OCI-LY3 (cell line): ENCODE measurements at regions not wholly inside any gene's neighbourhood (a gene's known extent, or its start where the extent isn't known, plus 50 kb on each side); places are given as distances from the start of the nearest gene placed in this dataset.
A peak's percentile ranks its signal among the peaks of the same experiment; 100 is the strongest.

ENCODE experiments used
- H2AFZ ChIP-seq: fragments of 200-600, 300-600 bp; shearing (Covaris generic); 2 replicates; pipeline ENCODE4 v1.6.0; 2014; ENCODE audit warnings: antibody characterized with exemption, low read depth, low read length
- H3K27ac ChIP-seq: fragments of 200-600, 300-600 bp; sonication (generic); 2 replicates; pipeline ENCODE4 v1.5.1; 2014; ENCODE audit warnings: mild to moderate bottlenecking, low read length, moderate library complexity, mixed read lengths
- H3K27me3 ChIP-seq: fragments of 200-600, 300-600 bp; sonication (generic); 2 replicates; pipeline ENCODE4 v1.6.1; 2014; ENCODE audit warnings: low read depth, low read length, mixed read lengths
- H3K36me3 ChIP-seq: fragments of 200-600, 300-600 bp; sonication (generic); replicated peaks from 2 replicates; pipeline ENCODE3; 2014; ENCODE audit warnings: low read depth, low read length, mixed read lengths
- H3K4me1 ChIP-seq: fragments of 300-600, 200-600 bp; sonication (generic); 2 replicates; pipeline ENCODE4 v1.6.1; 2014; ENCODE audit warnings: low read length, mixed read lengths
- H3K4me2 ChIP-seq: fragments of 200-600, 300-600 bp; sonication (generic); 2 replicates; pipeline ENCODE4 v1.6.1; 2014; ENCODE audit warnings: low read length, mixed read lengths
- H3K4me3 ChIP-seq: fragments of 300-600, 200-600 bp; sonication (generic); 2 replicates; pipeline ENCODE4 v1.5.1; 2014; ENCODE audit warnings: antibody characterized with exemption, mild to moderate bottlenecking, low read length, moderate library complexity
- H3K79me2 ChIP-seq: fragments of 300-600, 200-600 bp; shearing (Covaris generic); 2 replicates; pipeline ENCODE4 v1.6.1; 2014; ENCODE audit warnings: mild to moderate bottlenecking, low read length, mixed read lengths
- H3K9ac ChIP-seq: fragments of 300-600, 200-600 bp; shearing (Covaris generic); 2 replicates; pipeline ENCODE4 v1.6.0; 2014; ENCODE audit warnings: mild to moderate bottlenecking, low read length, moderate library complexity
- H3K9me3 ChIP-seq: fragments of 200-600, 300-600 bp; shearing (Covaris generic); 2 replicates; pipeline ENCODE4 v1.6.1; 2014; ENCODE audit warnings: low read length, mixed read lengths; ENCODE audit not compliant: insufficient read depth
- H4K20me1 ChIP-seq: fragments of 200-600, 300-600 bp; sonication (generic); 2 replicates; pipeline ENCODE4 v1.6.1; 2016; ENCODE audit warnings: low read length, mixed read lengths; ENCODE audit not compliant: insufficient read depth
- EZH2phosphoT487 ChIP-seq: fragments of 200-600 bp; shearing (Covaris generic); IDR thresholded peaks from 2 replicates; pipeline ENCODE4 v1.6.1; 2018; ENCODE audit warnings: antibody characterized with exemption, mixed run types, low read depth
- TF ChIP-seq, protein P1 (sequence below): fragments of 200-600, 300-600 bp; sonication (generic); IDR thresholded peaks from 2 replicates; pipeline ENCODE4 v1.5.1; 2014; ENCODE audit warnings: antibody characterized with exemption, low read length, low read depth

GRCh38 chr6:126264265-126264664 is 75.7 kb upstream of the CENPW start:
- Histone ChIP-seq H4K20me1 (no peaks in the 10 kb centered on the region), H3K4me2 (no peak overlapping the region), H3K9me3 (no peaks in the 10 kb centered on the region; the same call in 1 of the 2 replicates), H3K79me2 (no peaks in the 10 kb centered on the region), H3K27ac (no peak overlapping the region), H3K9ac (no peak overlapping the region), H3K36me3 (no peaks in the 10 kb centered on the region), H3K4me1 (peaks cover 12% of the 10 kb centered on the region), H3K4me3 (no peak overlapping the region), H3K27me3 (no peaks in the 10 kb centered on the region), H2AFZ (no peak overlapping the region)
- TF ChIP-seq, protein P1, sequence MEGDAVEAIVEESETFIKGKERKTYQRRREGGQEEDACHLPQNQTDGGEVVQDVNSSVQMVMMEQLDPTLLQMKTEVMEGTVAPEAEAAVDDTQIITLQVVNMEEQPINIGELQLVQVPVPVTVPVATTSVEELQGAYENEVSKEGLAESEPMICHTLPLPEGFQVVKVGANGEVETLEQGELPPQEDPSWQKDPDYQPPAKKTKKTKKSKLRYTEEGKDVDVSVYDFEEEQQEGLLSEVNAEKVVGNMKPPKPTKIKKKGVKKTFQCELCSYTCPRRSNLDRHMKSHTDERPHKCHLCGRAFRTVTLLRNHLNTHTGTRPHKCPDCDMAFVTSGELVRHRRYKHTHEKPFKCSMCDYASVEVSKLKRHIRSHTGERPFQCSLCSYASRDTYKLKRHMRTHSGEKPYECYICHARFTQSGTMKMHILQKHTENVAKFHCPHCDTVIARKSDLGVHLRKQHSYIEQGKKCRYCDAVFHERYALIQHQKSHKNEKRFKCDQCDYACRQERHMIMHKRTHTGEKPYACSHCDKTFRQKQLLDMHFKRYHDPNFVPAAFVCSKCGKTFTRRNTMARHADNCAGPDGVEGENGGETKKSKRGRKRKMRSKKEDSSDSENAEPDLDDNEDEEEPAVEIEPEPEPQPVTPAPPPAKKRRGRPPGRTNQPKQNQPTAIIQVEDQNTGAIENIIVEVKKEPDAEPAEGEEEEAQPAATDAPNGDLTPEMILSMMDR: no peak
- TF ChIP-seq EZH2phosphoT487: no peak

DNA sequence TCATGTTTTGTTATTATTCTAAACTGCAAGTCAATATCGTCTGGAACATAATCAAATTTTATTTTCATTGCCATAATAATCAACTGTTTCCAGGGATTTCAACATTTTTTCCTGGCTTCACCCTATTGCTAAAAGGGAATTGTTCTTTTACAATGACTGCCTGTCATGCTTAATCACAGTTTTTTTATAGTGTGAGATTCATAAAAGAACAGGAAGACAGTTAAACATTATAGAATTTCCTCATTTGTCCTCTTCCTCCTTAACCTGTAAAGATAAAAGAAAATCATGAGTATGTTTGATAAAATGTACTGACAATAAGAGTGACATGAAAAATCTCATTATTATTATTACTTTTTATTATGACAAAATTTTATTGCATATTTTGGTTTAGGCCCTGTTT is 73.3 kb upstream of the CENPW start:
- H3K4me2 ChIP-seq: no peak overlapping the region
- no peaks in the 10 kb centered on the region for H3K79me2 ChIP-seq
- H3K36me3 ChIP-seq: no peaks in the 10 kb centered on the region
- H3K4me1 ChIP-seq: peaks cover 12% of the 10 kb centered on the region
- H3K27me3 ChIP-seq: no peaks in the 10 kb centered on the region
- TF ChIP-seq, protein P1: no peak
- TF ChIP-seq EZH2phosphoT487: no peak
- H3K27ac ChIP-seq: no peak overlapping the region
- no peaks in the 10 kb centered on the region for H4K20me1 ChIP-seq
- no peaks in the 10 kb centered on the region for H3K9me3 ChIP-seq
- H3K9ac ChIP-seq: no peak overlapping the region
- no peak overlapping the region for H3K4me3 ChIP-seq
- no peak overlapping the region for H2AFZ ChIP-seq

GRCh38 chr6:126267626-126268025 is 72.3 kb upstream of the CENPW start:
- Histone ChIP-seq H3K4me2 (peak overlapping the region; percentile 39), H3K27me3 (no peaks in the 10 kb centered on the region), H3K79me2 (no peaks in the 10 kb centered on the region), H3K9ac (no peak overlapping the region), H4K20me1 (no peaks in the 10 kb centered on the region), H3K36me3 (no peaks in the 10 kb centered on the region), H3K9me3 (no peaks in the 10 kb centered on the region), H3K4me3 (no peak overlapping the region), H3K4me1 (peaks cover 12% of the 10 kb centered on the region), H2AFZ (no peak overlapping the region), H3K27ac (no peak overlapping the region)
- TF ChIP-seq, protein P1: no peak

- no peaks in the 10 kb centered on the region for H3K9me3 ChIP-seq
- TF ChIP-seq EZH2phosphoT487: no peak
- TF ChIP-seq, protein P1: no peak
- H3K27ac ChIP-seq: no peak overlapping the region
- peaks cover 12% of the 10 kb centered on the region for H3K4me1 ChIP-seq
- no peaks in the 10 kb centered on the region for H3K36me3 ChIP-seq
- no peaks in the 10 kb centered on the region for H4K20me1 ChIP-seq
- H3K79me2 ChIP-seq: no peaks in the 10 kb centered on the region
- peak overlapping the region; percentile 39 for H3K4me2 ChIP-seq
- no peak overlapping the region; the same call in 1 of the 2 replicates for H2AFZ ChIP-seq
- H3K4me3 ChIP-seq: no peak overlapping the region
- H3K27me3 ChIP-seq: no peaks in the 10 kb centered on the region
- no peak overlapping the region for H3K9ac ChIP-seq
These were observed 71.8 kb upstream of the CENPW start for GRCh38 chr6:126268092-126268491.
